ENCODE measurements at regions not wholly inside any gene's neighbourhood (a gene's known extent, or its start where the extent isn't known, plus 50 kb on each side); places are given as distances from the start of the nearest gene placed in this dataset.

DNA sequence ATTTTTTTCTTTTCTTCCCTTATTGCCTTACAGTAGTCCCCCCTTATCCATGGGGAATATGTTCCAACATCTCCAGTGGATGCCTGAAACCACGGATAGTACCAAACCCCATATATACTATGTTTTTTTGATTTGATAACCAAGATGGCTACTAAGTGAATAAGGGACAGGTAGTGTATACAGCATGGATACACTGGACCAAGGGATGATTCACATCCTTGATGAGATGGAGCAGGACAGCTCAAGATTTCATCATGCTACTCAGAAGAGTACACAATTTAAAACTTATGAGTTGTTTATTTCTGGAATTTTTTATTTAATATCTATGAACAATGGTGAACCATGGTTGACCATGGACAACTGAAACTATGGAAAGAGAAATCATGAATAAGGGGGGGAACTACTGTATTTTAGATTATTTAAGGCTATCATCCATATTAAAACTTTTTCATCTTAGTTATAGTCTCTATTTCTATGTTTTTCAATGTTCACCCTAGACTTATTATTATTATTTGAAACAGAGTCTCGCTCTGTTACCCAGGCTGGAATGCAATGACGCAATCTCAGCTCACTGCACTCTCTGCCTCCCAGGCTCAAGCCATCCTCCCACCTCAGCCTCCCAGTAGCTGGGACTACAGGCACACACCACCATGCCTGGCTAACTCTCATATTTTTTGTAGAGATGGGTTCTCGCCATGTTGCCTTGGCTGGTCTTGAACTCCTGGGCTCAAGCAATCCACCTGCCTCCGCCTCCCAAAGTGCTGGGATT, 188.0 kb upstream of the PELI2 start:
- TF ChIP-seq, protein P1, sequence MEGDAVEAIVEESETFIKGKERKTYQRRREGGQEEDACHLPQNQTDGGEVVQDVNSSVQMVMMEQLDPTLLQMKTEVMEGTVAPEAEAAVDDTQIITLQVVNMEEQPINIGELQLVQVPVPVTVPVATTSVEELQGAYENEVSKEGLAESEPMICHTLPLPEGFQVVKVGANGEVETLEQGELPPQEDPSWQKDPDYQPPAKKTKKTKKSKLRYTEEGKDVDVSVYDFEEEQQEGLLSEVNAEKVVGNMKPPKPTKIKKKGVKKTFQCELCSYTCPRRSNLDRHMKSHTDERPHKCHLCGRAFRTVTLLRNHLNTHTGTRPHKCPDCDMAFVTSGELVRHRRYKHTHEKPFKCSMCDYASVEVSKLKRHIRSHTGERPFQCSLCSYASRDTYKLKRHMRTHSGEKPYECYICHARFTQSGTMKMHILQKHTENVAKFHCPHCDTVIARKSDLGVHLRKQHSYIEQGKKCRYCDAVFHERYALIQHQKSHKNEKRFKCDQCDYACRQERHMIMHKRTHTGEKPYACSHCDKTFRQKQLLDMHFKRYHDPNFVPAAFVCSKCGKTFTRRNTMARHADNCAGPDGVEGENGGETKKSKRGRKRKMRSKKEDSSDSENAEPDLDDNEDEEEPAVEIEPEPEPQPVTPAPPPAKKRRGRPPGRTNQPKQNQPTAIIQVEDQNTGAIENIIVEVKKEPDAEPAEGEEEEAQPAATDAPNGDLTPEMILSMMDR (IDR thresholded peaks at IDR 0.05): no peak

DNA sequence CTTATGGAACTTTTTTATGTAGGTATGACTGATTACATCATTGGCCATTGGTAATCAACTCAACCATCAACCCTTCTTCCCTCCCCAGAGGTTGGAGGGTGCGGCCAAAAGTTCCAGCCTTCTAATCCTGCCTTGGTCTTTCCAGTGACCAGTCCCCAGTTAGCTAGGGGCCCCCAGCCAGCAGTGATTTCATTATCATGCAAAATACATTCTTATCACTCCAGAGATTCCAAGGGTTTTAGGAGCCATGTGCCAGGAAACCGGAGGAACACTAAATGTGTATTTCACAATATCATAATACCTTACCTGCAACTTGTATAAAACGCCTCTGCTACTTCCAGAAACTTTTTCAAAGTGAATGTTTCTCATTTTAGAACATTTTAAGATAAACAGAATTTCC, 181.5 kb upstream of the PELI2 start:
- TF ChIP-seq, protein P1 (IDR thresholded peaks at IDR 0.05): no peak

DNA sequence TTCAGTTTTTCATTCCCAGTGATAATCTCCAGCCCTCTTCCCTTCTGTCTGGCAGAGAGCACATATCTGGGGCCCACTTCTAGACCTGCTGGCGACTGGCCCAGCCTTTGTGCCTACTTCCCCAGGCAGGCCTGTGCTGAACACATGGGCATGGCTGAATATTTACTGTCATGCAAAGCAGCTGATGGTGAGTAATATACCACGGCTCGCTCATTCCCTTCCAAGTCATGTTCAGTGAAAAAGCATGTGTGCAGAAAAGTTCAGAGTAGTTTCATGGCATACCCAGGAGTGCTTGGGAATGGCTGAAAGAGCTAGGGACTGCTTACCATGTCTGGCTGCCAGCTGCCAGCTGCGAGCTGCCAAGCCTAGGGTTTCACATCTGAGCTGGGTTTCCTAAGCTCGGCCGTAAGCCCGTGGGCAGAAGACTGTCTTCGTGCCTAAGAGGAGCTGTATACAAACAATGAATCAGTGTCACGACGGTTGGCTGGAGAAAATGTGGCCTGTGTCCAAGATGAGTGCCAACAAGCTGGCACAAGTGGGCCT, 179.9 kb upstream of the PELI2 start:
- TF ChIP-seq, protein P1 (IDR thresholded peaks at IDR 0.05): no peak

DNA sequence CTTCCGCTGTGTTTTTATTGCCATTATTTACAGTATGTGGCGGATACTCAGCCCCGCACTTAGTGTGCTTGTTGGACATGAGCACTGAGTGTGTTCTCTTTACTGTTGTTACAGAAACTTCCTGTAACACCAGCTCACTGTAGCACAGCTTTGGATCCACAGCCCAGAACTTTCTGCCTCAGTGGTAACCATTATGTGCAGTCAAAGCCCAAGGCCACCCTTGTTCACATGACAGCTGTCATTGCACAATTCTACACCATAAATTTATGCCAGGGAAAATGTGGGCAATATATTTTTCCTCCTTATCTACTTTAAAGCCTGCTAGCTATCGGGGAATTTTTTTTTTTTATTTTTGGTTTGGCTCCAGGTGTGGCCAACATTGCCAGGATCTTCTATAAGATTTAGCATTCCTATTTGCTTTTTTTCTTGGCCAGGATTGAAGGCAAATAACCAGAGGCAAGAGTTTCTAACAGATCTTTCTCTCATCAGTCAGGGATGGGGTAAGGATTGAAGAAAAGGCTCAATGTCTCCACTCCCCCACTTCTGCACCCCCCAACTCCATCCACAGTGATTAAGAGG, 176.0 kb upstream of the PELI2 start:
- TF ChIP-seq, protein P1 (IDR thresholded peaks at IDR 0.05): no peak

DNA sequence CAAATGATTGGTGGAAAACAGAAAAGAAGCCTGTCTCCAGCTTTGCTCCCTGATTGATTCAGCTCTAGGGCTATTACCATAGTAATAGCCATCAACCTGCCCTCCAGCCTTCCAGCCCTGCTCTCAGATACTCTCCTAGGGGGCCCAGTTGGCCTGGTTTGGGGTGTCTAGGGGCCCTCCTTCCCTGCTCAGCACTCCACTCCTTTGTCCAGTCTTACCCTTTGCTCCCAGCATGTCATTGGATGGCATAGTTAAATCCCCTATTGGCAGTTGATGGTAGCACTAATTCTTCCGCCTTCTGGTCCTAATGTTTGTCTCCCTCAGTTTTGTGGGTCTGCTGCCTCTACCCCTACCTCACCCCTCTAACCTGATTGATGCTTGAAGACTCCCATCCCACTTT, 175.4 kb upstream of the PELI2 start:
- TF ChIP-seq, protein P1 (IDR thresholded peaks at IDR 0.05): no peak

DNA sequence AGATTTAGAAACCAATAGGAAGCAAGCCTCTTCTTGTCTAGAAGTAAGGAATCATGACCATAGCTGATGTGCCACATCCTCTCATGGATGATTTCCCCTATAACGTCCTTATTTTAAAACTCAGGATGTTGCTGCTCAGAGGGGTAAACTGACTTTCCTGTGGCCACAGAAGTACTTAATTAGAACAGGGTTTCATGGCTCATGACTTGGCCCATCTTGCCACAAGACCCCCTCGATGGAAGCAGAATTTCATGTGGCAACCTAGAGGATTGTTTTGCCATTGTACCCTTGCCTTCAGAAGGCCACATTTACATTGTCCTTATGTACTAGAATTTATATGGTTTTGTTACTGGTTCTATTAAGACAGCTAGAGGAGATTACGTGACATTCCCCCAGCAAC, 173.5 kb upstream of the PELI2 start:
- TF ChIP-seq, protein P1 (IDR thresholded peaks at IDR 0.05): no peak

DNA sequence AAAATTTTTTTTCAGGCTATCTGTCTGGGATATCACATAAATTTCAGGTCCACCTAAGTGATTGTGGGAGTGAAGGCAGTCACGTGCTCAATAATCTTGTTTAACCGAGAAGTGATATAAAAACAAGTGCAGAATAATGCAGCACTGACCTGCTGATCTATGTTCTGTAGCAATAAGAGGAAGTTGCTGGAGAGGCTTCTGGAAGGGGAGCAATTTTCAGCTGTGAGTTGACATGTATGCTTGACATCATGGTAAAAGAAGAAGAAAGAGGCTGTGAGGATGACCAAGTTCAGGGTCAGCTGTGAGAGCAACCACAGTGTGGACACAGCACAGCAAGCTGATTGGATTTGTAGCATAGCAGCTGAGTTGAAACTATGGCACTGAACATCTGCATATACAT, 172.0 kb upstream of the PELI2 start:
- TF ChIP-seq, protein P1 (IDR thresholded peaks at IDR 0.05): no peak

Data from LNCAP (cell line).